ENCODE measurements at regions not wholly inside any gene's neighbourhood (a gene's known extent, or its start where the extent isn't known, plus 50 kb on each side); places are given as distances from the start of the nearest gene placed in this dataset.

DNA sequence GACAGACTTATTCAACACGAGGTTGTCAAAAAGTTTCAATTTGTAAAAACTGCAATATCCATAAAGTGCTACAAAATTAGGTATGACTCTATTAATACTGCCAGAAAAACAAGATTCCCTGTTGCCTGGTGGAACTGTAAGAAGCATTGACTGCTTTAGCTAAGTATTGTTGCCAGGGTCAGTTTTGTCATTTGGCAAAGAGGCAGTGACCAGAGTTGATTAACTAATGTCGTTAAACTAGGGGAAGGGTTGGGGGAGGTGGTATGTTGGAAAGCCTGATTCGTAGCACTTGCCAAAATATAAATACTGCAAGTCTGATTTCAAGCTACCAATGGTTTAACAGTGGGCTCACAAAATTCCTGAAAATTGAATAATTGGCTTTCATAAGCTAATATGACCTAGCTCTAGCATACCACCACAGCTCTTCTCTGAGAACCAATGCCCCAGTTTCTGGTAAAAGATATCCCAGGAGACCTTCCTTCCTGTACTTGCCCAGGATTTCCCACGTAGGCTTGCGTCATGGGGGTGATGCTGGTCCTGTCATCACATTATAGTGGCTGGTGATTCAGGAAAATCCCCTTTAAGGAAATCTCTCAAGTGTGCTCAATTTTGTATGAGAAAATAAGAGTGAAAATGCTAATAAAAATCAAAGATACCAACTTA, 266.4 kb upstream of the TBC1D5 start:
- H3K27ac ChIP-seq, result no peak overlapping the region
- TF ChIP-seq, protein P1, sequence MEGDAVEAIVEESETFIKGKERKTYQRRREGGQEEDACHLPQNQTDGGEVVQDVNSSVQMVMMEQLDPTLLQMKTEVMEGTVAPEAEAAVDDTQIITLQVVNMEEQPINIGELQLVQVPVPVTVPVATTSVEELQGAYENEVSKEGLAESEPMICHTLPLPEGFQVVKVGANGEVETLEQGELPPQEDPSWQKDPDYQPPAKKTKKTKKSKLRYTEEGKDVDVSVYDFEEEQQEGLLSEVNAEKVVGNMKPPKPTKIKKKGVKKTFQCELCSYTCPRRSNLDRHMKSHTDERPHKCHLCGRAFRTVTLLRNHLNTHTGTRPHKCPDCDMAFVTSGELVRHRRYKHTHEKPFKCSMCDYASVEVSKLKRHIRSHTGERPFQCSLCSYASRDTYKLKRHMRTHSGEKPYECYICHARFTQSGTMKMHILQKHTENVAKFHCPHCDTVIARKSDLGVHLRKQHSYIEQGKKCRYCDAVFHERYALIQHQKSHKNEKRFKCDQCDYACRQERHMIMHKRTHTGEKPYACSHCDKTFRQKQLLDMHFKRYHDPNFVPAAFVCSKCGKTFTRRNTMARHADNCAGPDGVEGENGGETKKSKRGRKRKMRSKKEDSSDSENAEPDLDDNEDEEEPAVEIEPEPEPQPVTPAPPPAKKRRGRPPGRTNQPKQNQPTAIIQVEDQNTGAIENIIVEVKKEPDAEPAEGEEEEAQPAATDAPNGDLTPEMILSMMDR (IDR thresholded peaks at IDR 0.05), result no peak
- intact Hi-C loops (cut with DNase I), result no loop called here
- H3K4me1 ChIP-seq, result no peaks in the 10 kb centered on the region
- no peaks in the 10 kb centered on the region for H3K36me3 ChIP-seq
- H3K9me3 ChIP-seq, result no peaks in the 10 kb centered on the region
- DNase-seq (no peak), ATAC-seq (no peak)
- H3K27me3 ChIP-seq, result no peaks in the 10 kb centered on the region
- H3K4me3 ChIP-seq, result no peak overlapping the region

DNA sequence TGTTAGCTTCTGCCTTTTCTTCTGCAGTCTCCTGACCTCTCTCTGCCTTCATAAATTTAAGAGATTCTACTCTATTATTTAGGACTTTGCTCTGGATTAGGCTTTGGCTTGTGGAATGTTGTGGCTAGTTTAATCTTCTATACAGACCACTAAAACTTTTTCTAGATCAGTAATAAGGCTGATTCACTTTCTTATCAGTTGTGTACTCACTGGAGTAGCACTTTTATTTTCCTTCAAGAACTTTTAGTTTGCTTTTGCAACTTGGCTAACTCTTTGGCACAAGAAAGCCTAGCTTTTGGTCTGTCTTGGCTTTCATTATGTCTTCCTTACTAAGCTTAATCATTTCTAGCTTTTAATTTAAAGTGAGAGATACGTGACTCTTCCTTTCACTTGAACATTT, 265.5 kb upstream of the TBC1D5 start:
- ATAC-seq, result peak; percentile 28
- no peaks in the 10 kb centered on the region for H3K4me1 ChIP-seq
- no peaks in the 10 kb centered on the region for H3K9me3 ChIP-seq
- TF ChIP-seq, protein P1 (IDR thresholded peaks at IDR 0.05), result no peak
- intact Hi-C loops (cut with DNase I), result no loop called here
- H3K4me3 ChIP-seq, result no peak overlapping the region
- no peak for DNase-seq
- H3K27ac ChIP-seq, result no peak overlapping the region
- H3K36me3 ChIP-seq, result no peaks in the 10 kb centered on the region
- H3K27me3 ChIP-seq, result no peaks in the 10 kb centered on the region

DNA sequence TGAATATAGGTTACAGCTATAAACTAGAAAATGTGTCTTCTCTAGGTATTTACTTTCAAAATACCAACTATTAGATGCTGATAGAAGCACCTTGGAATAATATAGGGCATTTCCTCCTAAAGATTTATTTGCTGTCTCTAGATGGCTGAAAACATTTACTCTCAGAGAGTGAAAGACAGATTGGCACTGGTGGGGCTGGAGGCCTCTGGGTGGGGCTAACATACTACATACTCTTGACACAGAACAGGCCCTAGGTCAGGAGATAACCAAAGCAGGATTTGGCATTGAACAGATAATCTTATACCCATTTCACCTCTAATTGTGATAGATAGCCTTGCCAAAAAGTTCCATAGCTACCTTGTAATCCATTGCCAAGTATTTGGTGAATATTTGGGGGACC, 253.3 kb upstream of the TBC1D5 start:
- Histone ChIP-seq H3K4me3 (no peak overlapping the region), H3K9me3 (no peaks in the 10 kb centered on the region), H3K36me3 (no peaks in the 10 kb centered on the region), H3K4me1 (no peaks in the 10 kb centered on the region), H3K27ac (no peak overlapping the region), H3K27me3 (no peaks in the 10 kb centered on the region)
- ATAC-seq (no peak), DNase-seq (no peak)
- intact Hi-C loops (cut with DNase I), result no loop called here
- TF ChIP-seq, protein P1 (IDR thresholded peaks at IDR 0.05), result no peak

DNA sequence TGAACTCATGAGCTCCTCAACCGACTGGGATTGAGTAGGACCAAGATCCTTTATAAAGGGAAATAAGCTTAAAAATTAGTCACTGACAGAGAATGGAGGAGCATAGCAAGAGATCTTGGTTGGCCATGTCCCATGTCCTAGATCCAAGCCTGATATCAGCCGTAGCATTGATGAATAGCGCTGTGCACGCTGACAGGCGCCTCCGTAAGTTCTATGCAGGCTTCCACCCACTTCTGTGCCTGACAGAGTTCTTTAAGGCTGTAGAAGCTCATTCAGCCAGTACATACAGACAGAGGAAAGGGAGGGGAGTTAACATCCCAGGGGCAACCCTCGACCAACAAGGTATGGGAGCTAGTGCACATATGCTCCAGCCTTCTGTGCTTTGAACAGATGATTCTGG, 251.7 kb upstream of the TBC1D5 start:
- no peaks in the 10 kb centered on the region for H3K27me3 ChIP-seq
- no peak overlapping the region for H3K4me3 ChIP-seq
- intact Hi-C loops (cut with DNase I), result no loop called here
- no peak overlapping the region for H3K27ac ChIP-seq
- no peak for ATAC-seq
- no peaks in the 10 kb centered on the region for H3K36me3 ChIP-seq
- H3K9me3 ChIP-seq, result no peaks in the 10 kb centered on the region
- H3K4me1 ChIP-seq, result no peaks in the 10 kb centered on the region
- DNase-seq, result no peak
- TF ChIP-seq, protein P1 (IDR thresholded peaks at IDR 0.05), result no peak

DNA sequence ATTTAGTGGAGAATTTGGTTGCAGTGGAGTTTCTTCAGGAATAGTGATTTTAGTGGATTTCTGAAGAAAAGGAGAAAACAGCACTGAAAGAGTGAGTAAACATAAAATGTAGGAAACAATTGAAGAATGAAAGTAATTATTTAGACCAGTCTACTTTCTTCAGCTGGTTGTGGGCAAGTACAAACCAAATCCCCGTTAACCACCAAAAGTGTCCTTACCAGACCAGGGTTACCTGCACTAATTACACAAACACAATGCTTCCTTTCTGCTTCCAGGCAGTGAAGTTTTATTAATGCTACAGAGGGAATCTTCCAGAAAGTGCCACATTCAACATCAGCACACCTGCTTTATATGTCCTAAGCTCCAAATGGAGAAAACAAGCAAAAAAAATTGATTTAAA, 248.0 kb upstream of the TBC1D5 start:
- DNase-seq, result no peak
- TF ChIP-seq, protein P1 (IDR thresholded peaks at IDR 0.05), result no peak
- Histone ChIP-seq H3K27me3 (no peaks in the 10 kb centered on the region), H3K36me3 (no peaks in the 10 kb centered on the region), H3K27ac (no peak overlapping the region), H3K9me3 (no peaks in the 10 kb centered on the region), H3K4me3 (no peak overlapping the region), H3K4me1 (no peaks in the 10 kb centered on the region)
- intact Hi-C loops (cut with DNase I), result no loop called here
- no peak for ATAC-seq

DNA sequence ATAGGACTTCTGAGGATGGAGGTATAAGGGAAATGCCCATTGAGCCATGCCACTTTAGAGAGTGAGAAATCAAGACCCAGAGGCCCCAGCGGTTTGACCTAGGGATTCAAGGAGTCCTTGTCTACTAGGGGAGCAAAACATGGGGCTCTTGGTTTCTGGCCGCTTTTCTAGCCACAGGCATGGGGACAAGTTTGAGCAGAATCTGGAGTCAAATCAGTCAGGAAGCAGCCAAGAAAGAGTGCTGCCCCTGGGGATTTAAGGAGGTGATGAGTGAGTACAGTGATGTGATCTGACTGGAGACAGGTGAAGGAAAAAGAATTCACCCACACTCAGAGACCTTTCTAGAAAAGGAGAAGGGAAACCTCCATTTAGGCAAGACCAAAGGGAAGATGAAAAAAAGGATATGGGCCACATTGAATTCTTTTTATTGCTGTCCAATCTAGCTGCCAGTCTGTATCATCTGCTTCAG, 244.0 kb upstream of the TBC1D5 start:
- H3K36me3 ChIP-seq, result no peaks in the 10 kb centered on the region
- TF ChIP-seq, protein P1 (IDR thresholded peaks at IDR 0.05), result no peak
- H3K4me1 ChIP-seq, result no peaks in the 10 kb centered on the region
- H3K27me3 ChIP-seq, result no peaks in the 10 kb centered on the region
- H3K27ac ChIP-seq, result no peak overlapping the region
- DNase-seq, result no peak
- intact Hi-C loops (cut with DNase I), result no loop called here
- no peak overlapping the region for H3K4me3 ChIP-seq
- ATAC-seq, result no peak
- H3K9me3 ChIP-seq, result no peaks in the 10 kb centered on the region

Data from upper lobe of right lung (tissue), 1 donor.